ENCODE measurements at regions not wholly inside any gene's neighbourhood (a gene's known extent, or its start where the extent isn't known, plus 50 kb on each side); places are given as distances from the start of the nearest gene placed in this dataset.

- TF ChIP-seq, protein P1, sequence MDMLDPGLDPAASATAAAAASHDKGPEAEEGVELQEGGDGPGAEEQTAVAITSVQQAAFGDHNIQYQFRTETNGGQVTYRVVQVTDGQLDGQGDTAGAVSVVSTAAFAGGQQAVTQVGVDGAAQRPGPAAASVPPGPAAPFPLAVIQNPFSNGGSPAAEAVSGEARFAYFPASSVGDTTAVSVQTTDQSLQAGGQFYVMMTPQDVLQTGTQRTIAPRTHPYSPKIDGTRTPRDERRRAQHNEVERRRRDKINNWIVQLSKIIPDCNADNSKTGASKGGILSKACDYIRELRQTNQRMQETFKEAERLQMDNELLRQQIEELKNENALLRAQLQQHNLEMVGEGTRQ (IDR thresholded peaks at IDR 0.05; ENCODE audit: low read depth, low read length): no peak
- TF ChIP-seq, protein P2, sequence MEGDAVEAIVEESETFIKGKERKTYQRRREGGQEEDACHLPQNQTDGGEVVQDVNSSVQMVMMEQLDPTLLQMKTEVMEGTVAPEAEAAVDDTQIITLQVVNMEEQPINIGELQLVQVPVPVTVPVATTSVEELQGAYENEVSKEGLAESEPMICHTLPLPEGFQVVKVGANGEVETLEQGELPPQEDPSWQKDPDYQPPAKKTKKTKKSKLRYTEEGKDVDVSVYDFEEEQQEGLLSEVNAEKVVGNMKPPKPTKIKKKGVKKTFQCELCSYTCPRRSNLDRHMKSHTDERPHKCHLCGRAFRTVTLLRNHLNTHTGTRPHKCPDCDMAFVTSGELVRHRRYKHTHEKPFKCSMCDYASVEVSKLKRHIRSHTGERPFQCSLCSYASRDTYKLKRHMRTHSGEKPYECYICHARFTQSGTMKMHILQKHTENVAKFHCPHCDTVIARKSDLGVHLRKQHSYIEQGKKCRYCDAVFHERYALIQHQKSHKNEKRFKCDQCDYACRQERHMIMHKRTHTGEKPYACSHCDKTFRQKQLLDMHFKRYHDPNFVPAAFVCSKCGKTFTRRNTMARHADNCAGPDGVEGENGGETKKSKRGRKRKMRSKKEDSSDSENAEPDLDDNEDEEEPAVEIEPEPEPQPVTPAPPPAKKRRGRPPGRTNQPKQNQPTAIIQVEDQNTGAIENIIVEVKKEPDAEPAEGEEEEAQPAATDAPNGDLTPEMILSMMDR (conservative IDR thresholded peaks at IDR 0.05; ENCODE audit: low read depth, low read length): no peak
- TF ChIP-seq BHLHE40 (IDR thresholded peaks at IDR 0.05; ENCODE audit: low read depth, low read length) (no peak), RAD21 (IDR thresholded peaks at IDR 0.05; ENCODE audit: low read length) (no peak), MXI1 (IDR thresholded peaks at IDR 0.05; ENCODE audit: borderline replicate concordance, low read depth, low read length) (no peak), POLR2A (IDR thresholded peaks at IDR 0.05; ENCODE audit: low read depth, low read length) (no peak), SMC3 (IDR thresholded peaks at IDR 0.05; ENCODE audit: low read depth, low read length) (no peak)
These were observed 1260.3 kb downstream of the BRD1 start for GRCh38 chr22:48567213-48567975.

Data from IMR-90 (cell line).